MM.1S (cell line): ENCODE measurements at regions not wholly inside any gene's neighbourhood (a gene's known extent, or its start where the extent isn't known, plus 50 kb on each side); places are given as distances from the start of the nearest gene placed in this dataset.

Source experiments
- DNase-seq: peaks from one replicate; pipeline ENCODE4 v3.0.0-alpha.2; 2015
- H2AFZ ChIP-seq: fragments of 300-600 bp; sonication (generic); 2 replicates; pipeline ENCODE4 v1.6.0; 2016; ENCODE audit warnings: antibody characterized with exemption, low read length
- H3F3A ChIP-seq: fragments of 300-600 bp; sonication (generic); 2 replicates; pipeline ENCODE4 v1.6.1; 2016; ENCODE audit warnings: mild to moderate bottlenecking, antibody characterized with exemption, low read length, moderate library complexity, mixed read lengths; ENCODE audit not compliant: insufficient read depth
- H3K27ac ChIP-seq: fragments of 300-600 bp; sonication (generic); 2 replicates; pipeline ENCODE4 v1.5.1; 2016; ENCODE audit warnings: mild to moderate bottlenecking, low read length
- H3K27me3 ChIP-seq: fragments of 300-600 bp; sonication (generic); replicated peaks from 2 replicates; pipeline ENCODE4 v1.6.0; 2016; ENCODE audit warnings: low read length; ENCODE audit not compliant: insufficient read depth
- H3K36me3 ChIP-seq: fragments of 300-600 bp; sonication (generic); replicated peaks from 2 replicates; pipeline ENCODE4 v1.6.1; 2016; ENCODE audit warnings: mild to moderate bottlenecking, low read length, mixed read lengths; ENCODE audit not compliant: insufficient read depth
- H3K4me1 ChIP-seq: fragments of 300-600 bp; sonication (generic); 2 replicates; pipeline ENCODE4 v1.6.1; 2016; ENCODE audit warnings: low read length, mixed read lengths
- H3K4me2 ChIP-seq: fragments of 300-600 bp; sonication (generic); 2 replicates; pipeline ENCODE4 v1.6.0; 2016; ENCODE audit warnings: low read depth, low read length
- H3K4me3 ChIP-seq: fragments of 300-600 bp; sonication (generic); 2 replicates; pipeline ENCODE4 v1.5.1; 2016; ENCODE audit warnings: low read length, mixed read lengths
- H3K79me2 ChIP-seq: fragments of 300-600 bp; sonication (generic); 2 replicates; pipeline ENCODE4 v1.6.1; 2016; ENCODE audit warnings: mixed run types, low read length, mixed read lengths
- H3K9ac ChIP-seq: fragments of 300-600 bp; sonication (generic); 2 replicates; pipeline ENCODE4 v1.6.1; 2016; ENCODE audit warnings: low read length, mixed read lengths
- H3K9me2 ChIP-seq: fragments of 300-600 bp; sonication (generic); replicated peaks from 2 replicates; pipeline ENCODE4 v1.6.1; 2016; ENCODE audit warnings: mild to moderate bottlenecking, low read length, mixed read lengths; ENCODE audit not compliant: insufficient read depth
- H3K9me3 ChIP-seq: fragments of 300-600 bp; sonication (generic); replicated peaks from 2 replicates; pipeline ENCODE4 v1.6.1; 2016; ENCODE audit warnings: mild to moderate bottlenecking, low read length, mixed read lengths; ENCODE audit not compliant: insufficient read depth
- H4K20me1 ChIP-seq: fragments of 300-600 bp; sonication (generic); 2 replicates; pipeline ENCODE4 v1.6.1; 2016; ENCODE audit warnings: mild to moderate bottlenecking, low read length, moderate library complexity, mixed read lengths; ENCODE audit not compliant: insufficient read depth
- EZH2 ChIP-seq: fragments of 300-600 bp; sonication (generic); optimal IDR thresholded peaks from 2 replicates; pipeline ENCODE3; 2017; ENCODE audit warnings: low read depth, mild to moderate bottlenecking, antibody characterized with exemption, low read length, mixed read lengths
- EZH2phosphoT487 ChIP-seq: fragments of 300-600 bp; sonication (generic); IDR thresholded peaks from 2 replicates; pipeline ENCODE4 v1.6.1; 2018; ENCODE audit warnings: antibody characterized with exemption, low read length
- TF ChIP-seq, protein P1 (sequence below): fragments of 300-600 bp; sonication (generic); IDR thresholded peaks from 2 replicates; pipeline ENCODE4 v1.5.1; 2016; ENCODE audit warnings: antibody characterized with exemption, low read length, mixed read lengths

DNA sequence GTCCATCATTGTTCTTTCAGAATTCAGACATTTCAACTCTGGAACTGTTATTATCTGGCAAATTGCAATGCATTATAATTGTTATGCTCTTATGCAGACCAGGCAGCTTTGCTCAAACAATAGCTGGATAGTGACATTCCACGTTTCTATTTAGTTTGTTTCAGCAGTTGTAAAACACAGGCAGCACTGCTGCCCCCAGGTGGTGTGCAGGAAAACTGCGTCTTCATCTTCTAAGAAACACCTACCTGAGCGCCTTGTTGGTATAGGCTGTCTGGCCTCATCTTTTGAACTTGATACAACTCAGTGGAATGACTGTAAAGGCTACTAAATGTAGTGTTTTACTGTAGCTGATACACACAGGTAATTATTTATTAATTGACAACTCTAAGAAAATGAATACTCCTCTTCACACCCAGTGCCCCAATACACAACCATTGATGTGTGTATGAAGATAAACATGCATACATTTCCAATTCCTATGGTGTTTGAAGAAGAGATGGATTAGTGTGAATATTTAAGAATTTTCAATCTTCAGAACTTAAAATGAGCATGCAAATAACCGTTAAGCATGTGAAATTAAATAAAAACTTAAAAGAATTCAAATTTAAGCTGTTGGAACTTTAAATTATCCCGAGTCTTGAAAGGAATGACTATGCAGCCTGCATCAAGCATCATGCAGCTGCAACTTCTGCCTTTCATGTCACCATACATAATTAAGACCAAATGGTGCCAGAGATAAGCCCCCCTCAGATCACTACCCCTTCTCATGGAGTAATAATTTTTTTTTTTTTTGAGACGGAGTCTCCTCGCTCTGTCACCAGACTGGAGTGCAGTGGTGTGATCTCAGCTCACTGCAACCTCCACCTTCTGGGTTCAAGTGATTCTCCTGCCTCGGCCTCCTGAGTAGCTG, 85.6 kb downstream of the CD8B2 start:
- H3K36me3 ChIP-seq: no peaks in the 10 kb centered on the region
- no peaks in the 10 kb centered on the region for H3K9me2 ChIP-seq
- TF ChIP-seq, protein P1, sequence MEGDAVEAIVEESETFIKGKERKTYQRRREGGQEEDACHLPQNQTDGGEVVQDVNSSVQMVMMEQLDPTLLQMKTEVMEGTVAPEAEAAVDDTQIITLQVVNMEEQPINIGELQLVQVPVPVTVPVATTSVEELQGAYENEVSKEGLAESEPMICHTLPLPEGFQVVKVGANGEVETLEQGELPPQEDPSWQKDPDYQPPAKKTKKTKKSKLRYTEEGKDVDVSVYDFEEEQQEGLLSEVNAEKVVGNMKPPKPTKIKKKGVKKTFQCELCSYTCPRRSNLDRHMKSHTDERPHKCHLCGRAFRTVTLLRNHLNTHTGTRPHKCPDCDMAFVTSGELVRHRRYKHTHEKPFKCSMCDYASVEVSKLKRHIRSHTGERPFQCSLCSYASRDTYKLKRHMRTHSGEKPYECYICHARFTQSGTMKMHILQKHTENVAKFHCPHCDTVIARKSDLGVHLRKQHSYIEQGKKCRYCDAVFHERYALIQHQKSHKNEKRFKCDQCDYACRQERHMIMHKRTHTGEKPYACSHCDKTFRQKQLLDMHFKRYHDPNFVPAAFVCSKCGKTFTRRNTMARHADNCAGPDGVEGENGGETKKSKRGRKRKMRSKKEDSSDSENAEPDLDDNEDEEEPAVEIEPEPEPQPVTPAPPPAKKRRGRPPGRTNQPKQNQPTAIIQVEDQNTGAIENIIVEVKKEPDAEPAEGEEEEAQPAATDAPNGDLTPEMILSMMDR: peak; percentile 63
- no peak for TF ChIP-seq EZH2phosphoT487
- H2AFZ ChIP-seq: no peak overlapping the region
- no peaks in the 10 kb centered on the region for H3F3A ChIP-seq
- no peak overlapping the region for H3K4me3 ChIP-seq
- H3K27me3 ChIP-seq: no peaks in the 10 kb centered on the region
- H3K9ac ChIP-seq: no peak overlapping the region
- no peak overlapping the region for H3K27ac ChIP-seq
- no peaks in the 10 kb centered on the region for H4K20me1 ChIP-seq
- H3K79me2 ChIP-seq: no peaks in the 10 kb centered on the region
- H3K4me2 ChIP-seq: no peak overlapping the region
- H3K9me3 ChIP-seq: no peaks in the 10 kb centered on the region
- DNase-seq: peak; percentile 14
- H3K4me1 ChIP-seq: no peaks in the 10 kb centered on the region

DNA sequence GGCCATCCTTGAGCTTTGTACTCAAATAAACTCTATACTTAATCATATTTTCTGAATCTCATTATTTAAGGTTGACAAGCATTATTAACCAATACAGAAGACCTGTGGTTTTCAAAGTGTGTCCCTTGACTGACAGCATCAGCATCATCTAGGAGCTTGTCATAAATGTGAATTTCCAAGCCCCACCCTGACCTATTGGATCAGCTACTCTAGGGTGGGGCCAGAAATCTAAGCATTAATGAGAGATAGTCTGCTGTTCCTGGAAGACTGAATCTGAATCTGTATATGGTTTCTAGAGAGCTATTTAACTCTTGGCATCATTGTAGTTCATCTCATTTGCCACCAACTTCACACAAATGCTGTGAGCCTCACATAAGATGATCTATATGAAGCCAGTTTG, 86.6 kb downstream of the CD8B2 start:
- H3K27ac ChIP-seq: no peak overlapping the region
- DNase-seq: no peak
- no peaks in the 10 kb centered on the region for H3K4me1 ChIP-seq
- no peaks in the 10 kb centered on the region for H3F3A ChIP-seq
- no peaks in the 10 kb centered on the region for H3K79me2 ChIP-seq
- H2AFZ ChIP-seq: no peak overlapping the region
- no peak overlapping the region for H3K4me2 ChIP-seq
- no peaks in the 10 kb centered on the region for H3K27me3 ChIP-seq
- no peaks in the 10 kb centered on the region for H4K20me1 ChIP-seq
- no peak overlapping the region for H3K4me3 ChIP-seq
- H3K9me3 ChIP-seq: no peaks in the 10 kb centered on the region
- H3K9ac ChIP-seq: no peak overlapping the region
- H3K36me3 ChIP-seq: no peaks in the 10 kb centered on the region
- TF ChIP-seq EZH2 (no peak), EZH2phosphoT487 (no peak)
- TF ChIP-seq, protein P1: no peak
- H3K9me2 ChIP-seq: no peaks in the 10 kb centered on the region

DNA sequence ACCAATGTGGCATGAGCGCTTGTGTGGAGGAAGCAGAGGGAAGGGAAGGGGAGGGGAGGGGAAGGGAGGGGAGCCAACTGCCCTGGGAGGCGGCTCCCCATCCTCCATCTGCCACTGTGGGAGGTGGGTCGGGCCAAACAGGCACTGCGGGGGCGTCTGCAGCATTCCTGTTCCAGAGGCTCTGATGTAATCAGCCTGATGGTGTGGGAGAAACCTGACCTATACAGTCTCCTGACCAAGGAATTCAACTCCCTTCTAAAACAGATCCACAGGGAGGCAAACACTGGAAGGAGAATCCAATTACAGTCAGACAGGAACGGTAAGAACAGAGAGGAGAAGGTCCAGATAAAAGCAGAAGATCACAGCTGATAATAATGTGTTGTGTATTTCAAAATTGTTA, 88.8 kb downstream of the CD8B2 start:
- TF ChIP-seq, protein P1: no peak
- TF ChIP-seq EZH2 (no peak), EZH2phosphoT487 (no peak)
- no peak overlapping the region for H2AFZ ChIP-seq

More for the DNA sequence above, 88.8 kb downstream of the CD8B2 start:
- Histone ChIP-seq H3K9me2 (no peaks in the 10 kb centered on the region), H3K4me2 (no peak overlapping the region), H3K27me3 (no peaks in the 10 kb centered on the region; the same call in 1 of the 2 replicates), H3K9me3 (no peaks in the 10 kb centered on the region), H3F3A (no peaks in the 10 kb centered on the region), H3K36me3 (no peaks in the 10 kb centered on the region), H4K20me1 (no peaks in the 10 kb centered on the region), H3K79me2 (no peaks in the 10 kb centered on the region), H3K4me1 (no peaks in the 10 kb centered on the region), H3K9ac (no peak overlapping the region), H3K27ac (no peak overlapping the region), H3K4me3 (no peak overlapping the region)
- no peak for DNase-seq
